Hepatocyte (in vitro differentiated cells): ENCODE measurements at regions not wholly inside any gene's neighbourhood (a gene's known extent, or its start where the extent isn't known, plus 50 kb on each side); places are given as distances from the start of the nearest gene placed in this dataset.
"Not testable (repeated sequence)": the region's sequence is repeated elsewhere in the genome, so short reads cannot be mapped to it uniquely, and the experiment has no call there.

Experiments
- CTCF ChIP-seq: fragments of 200-600 bp; sonication (generic); IDR thresholded peaks from 2 replicates; pipeline ENCODE4 v1.5.1; 2016; ENCODE audit warnings: antibody characterized with exemption, mild to moderate bottlenecking; ENCODE audit not compliant: poor library complexity
- EZH2 ChIP-seq: fragments of 200-600 bp; sonication (generic); IDR thresholded peaks from 2 replicates; pipeline ENCODE4 v1.6.1; 2016; ENCODE audit warnings: antibody characterized with exemption, mild to moderate bottlenecking, borderline replicate concordance
- EZH2phosphoT487 ChIP-seq: fragments of 200-600 bp; sonication (generic); IDR thresholded peaks from one replicate; pipeline ENCODE4 v1.6.1; 2018; ENCODE audit warnings: antibody characterized with exemption, mild to moderate bottlenecking, low read depth, moderate library complexity; ENCODE audit not compliant: unreplicated experiment, severe bottlenecking

- not testable (repeated sequence) for TF ChIP-seq CTCF, EZH2phosphoT487, EZH2
Observed at GRCh38 chr5:25238720-25239119, 593.9 kb upstream of the CDH10 start.
